Hematopoietic multipotent progenitor cell (in vitro differentiated cells): ENCODE measurements at regions not wholly inside any gene's neighbourhood (a gene's known extent, or its start where the extent isn't known, plus 50 kb on each side); places are given as distances from the start of the nearest gene placed in this dataset.
A peak's percentile ranks its signal among the peaks of the same experiment; 100 is the strongest.

Experiments used
- DNase-seq, 3 donors: peaks; one replicate each; pipeline ENCODE4 v3.0.0-alpha.2; 2011 to 2015; ENCODE audit warnings: low read depth in 2 of 3, low spot score in 2 of 3

DNA sequence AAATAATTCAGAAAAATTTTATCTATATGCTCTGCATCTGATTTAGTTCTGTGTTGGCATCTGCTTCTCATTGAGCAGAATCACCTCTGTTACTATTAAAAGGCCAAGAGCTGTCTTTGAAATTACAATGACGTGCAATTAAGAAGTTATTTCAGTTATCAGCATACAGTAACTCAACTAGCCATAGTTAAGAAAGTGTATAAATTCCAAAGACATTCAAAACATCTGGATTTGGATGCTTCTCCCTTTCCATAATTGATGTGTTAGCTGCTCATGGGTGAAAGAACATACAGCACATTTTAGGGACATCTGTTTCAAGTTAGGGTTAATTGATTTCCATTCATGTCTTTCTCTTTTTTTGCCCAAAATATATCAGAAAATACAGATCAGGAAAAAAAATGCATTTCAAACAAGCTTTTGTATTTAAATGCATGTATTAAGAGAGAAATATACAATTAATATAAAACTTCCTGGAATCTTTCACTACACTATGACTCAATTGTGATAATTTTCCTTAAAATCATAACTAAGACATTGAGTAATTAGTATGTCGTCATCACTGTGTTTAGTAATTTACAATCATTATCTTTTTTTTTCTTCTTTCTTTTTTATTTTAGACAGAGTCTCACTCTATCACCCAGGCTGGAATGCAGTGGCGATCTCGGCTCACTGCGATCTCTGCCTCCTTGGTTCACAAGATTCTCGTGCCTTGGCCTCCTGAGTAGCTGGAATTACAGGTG is 82.7 kb upstream of the MBNL1 start:
- no peak for DNase-seq

DNA sequence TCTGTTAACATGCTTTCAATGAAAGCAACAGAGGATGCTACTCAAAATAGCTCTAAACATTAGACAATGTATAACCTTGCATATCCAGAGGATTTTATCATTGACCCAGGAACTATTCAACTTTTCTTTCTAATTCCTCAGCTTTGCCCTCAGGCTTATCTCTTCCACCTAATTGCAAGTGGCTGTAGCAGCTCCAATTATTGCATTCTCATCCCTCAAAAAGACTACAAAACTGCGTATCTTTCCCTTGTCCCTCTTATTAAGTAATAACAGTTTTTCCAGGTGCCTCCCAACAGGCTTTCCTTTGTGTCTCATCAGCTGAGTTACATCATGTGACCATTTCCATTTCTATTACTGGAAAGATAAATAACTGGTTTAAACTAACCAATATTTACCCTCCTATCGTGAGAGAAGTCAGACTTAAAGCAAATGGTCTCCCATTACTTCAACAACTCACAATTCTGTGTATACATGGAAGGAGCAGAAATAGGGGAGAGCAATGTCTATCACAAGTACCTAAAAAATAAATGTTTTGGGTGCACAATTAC is 78.0 kb upstream of the MBNL1 start:
- no peak for DNase-seq

DNA sequence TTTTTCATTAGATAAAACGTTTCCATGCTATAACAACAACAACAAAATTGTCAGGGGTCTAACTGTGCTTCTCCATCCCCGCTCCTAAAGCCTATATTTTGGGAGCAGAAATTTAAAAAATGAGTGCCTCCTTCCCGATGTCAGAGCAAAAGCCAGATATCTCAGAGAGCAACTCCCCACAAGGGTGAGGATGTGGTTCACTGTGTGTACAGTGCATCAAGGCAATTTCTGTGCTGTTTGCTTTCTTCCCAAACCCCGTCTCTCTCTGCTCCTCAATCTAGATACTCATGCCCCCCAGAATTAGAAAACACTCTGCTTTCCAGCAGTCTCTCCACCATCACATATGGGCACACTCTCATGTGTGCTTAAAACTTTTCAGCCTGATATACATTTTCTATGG is 76.7 kb upstream of the MBNL1 start:
- no peak for DNase-seq

DNA sequence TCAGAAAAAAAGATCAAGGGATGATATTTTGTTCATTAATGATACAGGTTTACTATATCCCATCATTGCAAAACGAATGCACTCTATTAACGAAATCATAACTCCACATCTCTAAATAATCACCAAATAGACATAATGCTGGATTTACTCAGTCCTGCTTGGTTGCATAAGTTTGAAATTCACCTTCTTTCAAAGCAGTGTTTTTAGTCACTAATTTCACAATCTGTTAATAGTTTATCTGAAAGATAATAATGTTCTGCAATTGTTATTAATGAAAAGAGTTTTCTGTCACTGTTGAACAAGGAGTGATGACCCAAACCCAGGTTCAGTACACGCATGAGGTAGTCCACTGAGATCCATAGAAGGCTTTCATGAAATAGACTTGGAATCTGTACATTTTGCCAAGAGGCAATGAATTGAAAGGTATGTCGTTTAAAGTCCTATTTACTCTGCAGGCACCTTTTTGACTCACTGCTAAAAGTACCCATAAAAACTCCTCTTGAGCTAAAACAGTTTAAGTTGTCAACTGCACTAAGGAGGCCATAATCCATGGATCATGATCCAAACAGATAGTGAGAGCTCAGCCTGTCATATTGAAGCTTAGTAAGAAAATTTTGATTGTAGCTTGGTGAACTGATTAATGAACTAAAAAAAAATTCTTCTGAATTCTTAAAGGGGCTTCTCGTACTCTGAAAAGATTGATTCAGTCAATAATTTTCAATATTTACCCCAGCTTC is 75.6 kb upstream of the MBNL1 start:
- DNase-seq, result no peak

DNA sequence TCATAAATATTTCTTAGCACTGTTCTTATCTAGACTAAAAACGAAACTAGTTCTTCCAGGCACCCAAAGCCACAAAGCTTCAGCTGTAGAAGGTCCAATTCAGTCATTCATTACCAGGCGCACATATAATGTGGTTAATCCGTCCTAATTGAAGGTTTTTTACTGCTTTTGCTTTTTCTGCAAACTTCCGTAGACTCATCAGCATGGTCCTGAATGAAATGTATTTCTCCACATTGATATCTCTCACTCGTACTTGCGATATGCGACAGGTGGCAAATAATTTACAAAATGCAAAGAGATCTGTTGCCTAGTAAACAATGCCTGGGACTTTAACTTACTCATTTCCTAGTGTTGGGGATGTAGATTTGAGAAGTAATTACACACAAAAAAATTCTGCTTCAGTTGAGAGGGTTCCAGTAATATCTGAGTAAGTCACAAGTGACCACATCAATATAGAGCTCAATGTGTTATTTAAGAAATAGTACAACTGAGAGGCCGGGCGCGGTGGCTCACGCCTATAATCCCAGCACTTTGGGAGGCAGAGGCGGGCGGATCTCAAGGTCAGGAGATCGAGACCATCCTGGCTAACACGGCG is 75.0 kb upstream of the MBNL1 start:
- peak in 1 of 3 donors; percentile 66 for DNase-seq

- no peak for DNase-seq
Measured at GRCh38 chr3:152195206-152195605, 73.5 kb upstream of the MBNL1 start.

DNA sequence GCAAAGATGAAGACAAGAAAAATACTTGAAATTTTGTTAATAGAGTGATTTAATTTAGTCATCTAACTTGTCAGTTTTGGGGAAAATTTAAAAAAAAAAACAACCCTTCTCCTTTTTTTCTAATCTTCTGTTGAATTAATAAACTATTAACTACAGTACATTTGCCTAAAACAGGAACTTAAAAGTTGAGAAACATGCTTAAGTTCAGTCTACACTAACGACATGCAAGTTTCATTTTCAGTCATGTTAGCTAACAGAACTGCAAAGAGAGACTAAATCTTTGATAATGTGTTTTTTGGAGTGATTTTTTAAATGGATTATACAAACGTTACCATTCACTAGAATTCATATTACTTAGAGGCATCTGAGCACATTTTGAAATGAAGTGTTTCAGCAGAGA is 71.9 kb upstream of the MBNL1 start:
- DNase-seq, result peak in 1 of 3 donors; percentile 75

- no peak for DNase-seq
Measured at GRCh38 chr3:152197451-152197850, 71.3 kb upstream of the MBNL1 start.

- no peak for DNase-seq
Measured at GRCh38 chr3:152197937-152198336, 70.8 kb upstream of the MBNL1 start.

- DNase-seq, result no peak
Measured at GRCh38 chr3:152198665-152199064, 70.1 kb upstream of the MBNL1 start.

GRCh38 chr3:152199102-152199840 is 69.5 kb upstream of the MBNL1 start:
- no peak for DNase-seq

GRCh38 chr3:152200476-152201420 is 68.0 kb upstream of the MBNL1 start:
- no peak for DNase-seq

GRCh38 chr3:152202976-152203626 is 65.6 kb upstream of the MBNL1 start:
- DNase-seq, result no peak

DNA sequence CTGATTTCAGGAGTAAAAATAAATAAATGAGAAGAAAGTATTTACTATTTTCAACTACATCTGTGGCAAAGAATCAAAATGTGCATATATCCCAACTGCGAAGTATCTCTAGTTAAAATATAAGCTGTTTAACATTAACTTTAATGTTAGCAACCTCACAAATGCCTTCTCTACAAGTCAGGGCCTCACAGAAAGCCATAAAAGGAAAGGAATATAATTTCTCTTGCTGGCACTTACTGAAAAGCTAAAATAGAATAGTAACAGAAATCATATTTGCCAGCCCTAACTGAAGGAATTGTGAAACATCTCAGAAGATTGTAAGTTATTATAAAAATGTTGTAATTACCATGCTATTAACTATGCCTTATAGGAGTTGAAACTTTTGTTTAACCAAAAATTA is 65.1 kb upstream of the MBNL1 start:
- no peak for DNase-seq

GRCh38 chr3:152204218-152204617 is 64.5 kb upstream of the MBNL1 start:
- DNase-seq, result no peak

- DNase-seq, result peak in 2 of 3 donors; percentile 84 to 93
Measured at GRCh38 chr3:152205097-152205593, 63.6 kb upstream of the MBNL1 start.

- no peak for DNase-seq
Measured at GRCh38 chr3:152206243-152206760, 62.4 kb upstream of the MBNL1 start.

- no peak for DNase-seq
Measured at GRCh38 chr3:152208439-152208838, 60.3 kb upstream of the MBNL1 start.

- no peak for DNase-seq
Measured at GRCh38 chr3:152209060-152209459, 59.7 kb upstream of the MBNL1 start.
